Loucy (cell line): ENCODE measurements at regions not wholly inside any gene's neighbourhood (a gene's known extent, or its start where the extent isn't known, plus 50 kb on each side); places are given as distances from the start of the nearest gene placed in this dataset.

ENCODE experiments used
- EZH2phosphoT487 ChIP-seq: fragments of 200-600 bp; IDR thresholded peaks from 2 replicates; pipeline ENCODE4 v1.6.1; 2018; ENCODE audit warnings: antibody characterized with exemption, mild to moderate bottlenecking, moderate library complexity, borderline replicate concordance
- TF ChIP-seq, protein P1 (sequence below): fragments of 200-600 bp; sonication (generic); conservative IDR thresholded peaks from 2 replicates; pipeline ENCODE4 v1.5.1; 2014; ENCODE audit warnings: mild to moderate bottlenecking, antibody characterized with exemption, low read length

DNA sequence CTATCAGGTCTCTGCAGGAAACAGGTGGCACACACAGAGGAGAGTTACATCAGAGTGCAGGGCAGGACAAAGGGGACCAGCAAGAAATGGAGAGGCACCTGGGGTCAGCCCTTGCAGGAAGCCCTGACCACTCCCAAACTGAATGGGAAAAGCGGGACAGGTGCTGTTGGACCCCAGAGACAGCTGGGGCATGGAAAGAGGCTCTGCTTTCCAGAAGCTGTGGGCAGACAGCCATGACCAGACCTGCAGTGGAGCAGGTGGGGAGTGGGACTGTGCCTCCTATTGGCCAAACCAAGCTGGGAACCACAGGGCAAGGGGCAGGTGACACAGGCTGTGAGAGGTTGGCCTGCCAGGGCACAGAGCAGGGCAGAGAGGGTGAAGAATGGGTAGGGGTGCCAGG lies 125.8 kb downstream of the BOD1 start:
- TF ChIP-seq, protein P1, sequence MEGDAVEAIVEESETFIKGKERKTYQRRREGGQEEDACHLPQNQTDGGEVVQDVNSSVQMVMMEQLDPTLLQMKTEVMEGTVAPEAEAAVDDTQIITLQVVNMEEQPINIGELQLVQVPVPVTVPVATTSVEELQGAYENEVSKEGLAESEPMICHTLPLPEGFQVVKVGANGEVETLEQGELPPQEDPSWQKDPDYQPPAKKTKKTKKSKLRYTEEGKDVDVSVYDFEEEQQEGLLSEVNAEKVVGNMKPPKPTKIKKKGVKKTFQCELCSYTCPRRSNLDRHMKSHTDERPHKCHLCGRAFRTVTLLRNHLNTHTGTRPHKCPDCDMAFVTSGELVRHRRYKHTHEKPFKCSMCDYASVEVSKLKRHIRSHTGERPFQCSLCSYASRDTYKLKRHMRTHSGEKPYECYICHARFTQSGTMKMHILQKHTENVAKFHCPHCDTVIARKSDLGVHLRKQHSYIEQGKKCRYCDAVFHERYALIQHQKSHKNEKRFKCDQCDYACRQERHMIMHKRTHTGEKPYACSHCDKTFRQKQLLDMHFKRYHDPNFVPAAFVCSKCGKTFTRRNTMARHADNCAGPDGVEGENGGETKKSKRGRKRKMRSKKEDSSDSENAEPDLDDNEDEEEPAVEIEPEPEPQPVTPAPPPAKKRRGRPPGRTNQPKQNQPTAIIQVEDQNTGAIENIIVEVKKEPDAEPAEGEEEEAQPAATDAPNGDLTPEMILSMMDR: no peak
- no peak for TF ChIP-seq EZH2phosphoT487
